ENCODE measurements at regions not wholly inside any gene's neighbourhood (a gene's known extent, or its start where the extent isn't known, plus 50 kb on each side); places are given as distances from the start of the nearest gene placed in this dataset.
"Not testable (repeated sequence)": the region's sequence is repeated elsewhere in the genome, so short reads cannot be mapped to it uniquely, and the experiment has no call there.

DNA sequence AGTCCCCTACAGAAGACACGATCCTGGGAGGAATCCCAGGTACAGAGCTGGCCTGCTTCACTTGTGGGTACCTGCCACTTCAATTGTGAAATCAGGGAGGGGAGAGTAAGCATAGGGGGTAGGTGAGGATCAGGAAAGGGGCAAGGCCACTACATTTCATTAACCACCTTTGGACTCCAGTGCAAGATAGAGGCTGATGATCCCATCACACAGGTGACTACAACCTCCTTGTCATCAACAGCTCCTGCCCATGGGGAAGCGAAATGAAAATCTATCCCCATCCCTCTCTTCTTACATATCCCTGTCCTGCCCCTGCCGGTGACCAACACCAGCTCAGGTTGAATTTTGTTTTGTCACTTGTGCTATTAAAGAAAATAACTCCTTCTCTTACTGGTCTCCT lies 64.7 kb upstream of the VPREB1 start:
- H3K27me3 ChIP-seq, result no peaks in the 10 kb centered on the region
- H3K4me3 ChIP-seq, result no peak overlapping the region
- no peak for DNase-seq
- H3K9me3 ChIP-seq, result no peaks in the 10 kb centered on the region
- H3K36me3 ChIP-seq, result no peaks in the 10 kb centered on the region
- no peak for TF ChIP-seq POLR2A (IDR thresholded peaks at IDR 0.05)
- TF ChIP-seq, protein P1, sequence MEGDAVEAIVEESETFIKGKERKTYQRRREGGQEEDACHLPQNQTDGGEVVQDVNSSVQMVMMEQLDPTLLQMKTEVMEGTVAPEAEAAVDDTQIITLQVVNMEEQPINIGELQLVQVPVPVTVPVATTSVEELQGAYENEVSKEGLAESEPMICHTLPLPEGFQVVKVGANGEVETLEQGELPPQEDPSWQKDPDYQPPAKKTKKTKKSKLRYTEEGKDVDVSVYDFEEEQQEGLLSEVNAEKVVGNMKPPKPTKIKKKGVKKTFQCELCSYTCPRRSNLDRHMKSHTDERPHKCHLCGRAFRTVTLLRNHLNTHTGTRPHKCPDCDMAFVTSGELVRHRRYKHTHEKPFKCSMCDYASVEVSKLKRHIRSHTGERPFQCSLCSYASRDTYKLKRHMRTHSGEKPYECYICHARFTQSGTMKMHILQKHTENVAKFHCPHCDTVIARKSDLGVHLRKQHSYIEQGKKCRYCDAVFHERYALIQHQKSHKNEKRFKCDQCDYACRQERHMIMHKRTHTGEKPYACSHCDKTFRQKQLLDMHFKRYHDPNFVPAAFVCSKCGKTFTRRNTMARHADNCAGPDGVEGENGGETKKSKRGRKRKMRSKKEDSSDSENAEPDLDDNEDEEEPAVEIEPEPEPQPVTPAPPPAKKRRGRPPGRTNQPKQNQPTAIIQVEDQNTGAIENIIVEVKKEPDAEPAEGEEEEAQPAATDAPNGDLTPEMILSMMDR (IDR thresholded peaks at IDR 0.05), result no peak
- H3K4me1 ChIP-seq, result no peaks in the 10 kb centered on the region
- H3K27ac ChIP-seq, result no peak overlapping the region

DNA sequence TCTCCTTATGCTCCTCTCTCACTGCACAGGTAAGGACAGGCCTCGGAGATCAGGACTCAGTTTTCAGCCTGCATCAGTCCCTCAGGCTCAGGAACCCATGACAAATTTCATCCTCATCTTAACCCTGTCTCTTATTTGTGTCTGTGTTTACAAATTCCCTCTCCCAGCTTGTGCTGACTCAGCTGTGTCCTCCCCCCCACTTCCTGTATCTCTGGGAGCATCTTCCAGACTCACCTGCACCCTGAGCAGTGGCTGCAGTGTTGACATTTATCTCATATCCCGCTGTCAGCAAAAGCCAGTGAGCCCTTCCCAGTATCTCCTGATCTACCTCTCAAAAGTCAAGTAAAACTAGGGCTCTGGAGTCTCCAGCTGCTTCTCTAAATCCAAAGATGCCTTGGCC lies 65.6 kb upstream of the VPREB1 start:
- H3K9me3 ChIP-seq, result no peaks in the 10 kb centered on the region
- DNase-seq, result no peak
- H3K4me1 ChIP-seq, result no peaks in the 10 kb centered on the region
- H3K27ac ChIP-seq, result no peak overlapping the region
- no peaks in the 10 kb centered on the region for H3K36me3 ChIP-seq
- no peaks in the 10 kb centered on the region for H3K27me3 ChIP-seq
- TF ChIP-seq POLR2A (IDR thresholded peaks at IDR 0.05), result no peak
- TF ChIP-seq, protein P1 (IDR thresholded peaks at IDR 0.05), result no peak
- no peak overlapping the region for H3K4me3 ChIP-seq

DNA sequence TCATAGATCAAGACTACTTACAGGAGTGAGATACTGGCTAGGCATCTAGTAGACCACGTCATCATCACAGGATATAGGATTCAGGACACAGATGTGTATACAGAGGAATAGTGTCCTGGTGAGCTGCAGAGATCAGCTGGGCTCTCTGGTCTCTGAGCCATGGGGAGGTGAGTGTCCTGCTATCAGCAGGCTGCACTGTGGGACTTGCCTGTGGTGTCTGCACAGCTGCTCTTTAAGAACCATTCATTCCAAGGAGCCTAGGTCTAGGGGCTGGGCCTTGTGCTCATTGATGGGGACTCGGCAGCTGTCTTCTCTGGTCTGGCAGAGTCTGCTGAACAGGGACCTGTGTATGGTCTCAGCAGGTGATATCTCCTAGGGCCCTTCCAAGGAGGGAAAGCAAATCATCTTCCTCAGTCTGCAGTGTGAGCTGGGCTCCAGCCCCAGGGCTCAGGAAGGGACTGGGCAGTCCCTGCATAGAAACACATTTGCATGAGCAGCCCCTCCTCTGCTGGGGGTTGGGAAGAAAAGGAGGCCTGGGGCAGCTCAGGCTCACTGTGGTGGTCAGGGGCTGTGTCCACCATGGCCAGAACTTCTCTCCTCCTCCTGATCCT lies 66.1 kb upstream of the VPREB1 start:
- Histone ChIP-seq H3K4me3 (no peak overlapping the region), H3K27me3 (no peaks in the 10 kb centered on the region), H3K4me1 (no peaks in the 10 kb centered on the region), H3K27ac (no peak overlapping the region), H3K9me3 (no peaks in the 10 kb centered on the region), H3K36me3 (no peaks in the 10 kb centered on the region)
- DNase-seq, result no peak
- no peak for TF ChIP-seq POLR2A (IDR thresholded peaks at IDR 0.05)
- TF ChIP-seq, protein P1 (IDR thresholded peaks at IDR 0.05), result no peak

DNA sequence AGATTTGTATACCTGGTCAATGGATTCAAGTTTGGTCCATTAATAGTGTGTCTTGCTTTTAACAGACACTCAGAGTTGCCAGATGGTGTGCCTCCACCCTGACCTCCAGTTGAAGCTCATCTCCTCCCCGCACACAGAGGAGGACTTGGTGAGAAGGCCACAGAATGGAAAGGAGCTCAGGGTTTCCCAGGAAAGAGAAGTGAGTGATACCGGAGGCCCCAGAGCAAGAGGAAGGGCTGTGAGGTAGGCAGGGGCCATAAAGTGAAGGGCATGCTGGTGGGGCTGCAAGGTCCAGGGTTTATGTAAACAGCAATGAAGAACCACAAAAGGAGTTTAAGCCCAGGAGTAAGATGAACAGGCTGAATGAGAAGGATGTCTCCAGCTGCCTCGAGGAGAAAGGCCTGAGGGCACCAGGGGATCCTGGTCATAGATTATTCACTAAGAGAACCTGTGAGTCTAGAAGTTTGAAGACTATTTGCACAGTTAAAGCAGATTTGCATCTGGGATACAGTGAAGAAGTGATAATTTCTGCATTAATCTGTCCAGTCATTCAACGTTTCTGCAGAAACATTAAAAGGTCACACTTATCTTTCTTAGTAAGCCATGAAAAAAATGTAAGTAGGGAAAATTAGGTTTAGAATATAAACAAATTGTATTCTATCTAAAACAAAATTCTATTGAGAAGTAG lies 67.5 kb upstream of the VPREB1 start:
- H3K27ac ChIP-seq, result no peak overlapping the region
- H3K4me1 ChIP-seq, result no peaks in the 10 kb centered on the region
- DNase-seq, result no peak
- no peaks in the 10 kb centered on the region for H3K36me3 ChIP-seq
- H3K9me3 ChIP-seq, result no peaks in the 10 kb centered on the region
- H3K4me3 ChIP-seq, result no peak overlapping the region
- H3K27me3 ChIP-seq, result no peaks in the 10 kb centered on the region
- TF ChIP-seq POLR2A (IDR thresholded peaks at IDR 0.05), result no peak
- TF ChIP-seq, protein P1 (IDR thresholded peaks at IDR 0.05), result no peak

DNA sequence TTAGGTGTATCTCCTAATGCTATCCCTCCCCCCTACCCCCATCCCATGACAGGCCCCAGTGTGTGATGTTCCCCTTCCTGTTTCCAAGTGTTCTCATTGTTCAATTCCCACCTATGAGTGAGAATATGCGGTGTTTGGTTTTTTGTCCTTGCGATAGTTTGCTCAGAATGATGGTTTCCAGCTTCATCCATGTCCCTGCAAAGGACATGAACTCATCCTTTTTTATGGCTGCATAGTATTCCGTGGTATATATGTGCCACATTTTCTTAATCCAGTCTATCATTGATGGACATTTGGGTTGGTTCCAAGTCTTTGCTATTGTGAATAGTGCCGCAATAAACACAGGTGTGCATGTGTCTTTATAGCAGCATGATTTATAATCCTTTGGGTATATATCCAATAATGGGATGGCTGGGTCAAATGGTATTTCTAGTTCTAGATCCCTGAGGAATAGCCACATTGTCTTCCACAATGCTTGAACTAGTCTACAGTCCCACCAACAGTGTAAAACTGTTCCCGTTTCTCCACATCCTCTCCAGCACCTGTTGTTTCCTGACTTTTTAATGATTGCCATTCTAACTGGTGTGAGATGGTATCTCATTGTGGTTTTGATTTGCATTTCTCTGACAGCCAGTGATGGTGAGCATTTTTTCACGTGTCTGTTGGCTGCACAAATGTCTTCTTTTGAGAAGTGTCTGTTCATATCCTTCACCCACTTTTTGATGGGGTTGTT lies 71.5 kb upstream of the VPREB1 start:
- not testable (repeated sequence) for H3K36me3 ChIP-seq, H3K9me3 ChIP-seq, H3K4me1 ChIP-seq, DNase-seq, H3K27ac ChIP-seq, H3K27me3 ChIP-seq, H3K4me3 ChIP-seq

Data from Peyer's patch (tissue), 4 donors.